ENCODE measurements at regions not wholly inside any gene's neighbourhood (a gene's known extent, or its start where the extent isn't known, plus 50 kb on each side); places are given as distances from the start of the nearest gene placed in this dataset.
"Not testable (repeated sequence)": the region's sequence is repeated elsewhere in the genome, so short reads cannot be mapped to it uniquely, and the experiment has no call there.

- TF ChIP-seq, protein P1, sequence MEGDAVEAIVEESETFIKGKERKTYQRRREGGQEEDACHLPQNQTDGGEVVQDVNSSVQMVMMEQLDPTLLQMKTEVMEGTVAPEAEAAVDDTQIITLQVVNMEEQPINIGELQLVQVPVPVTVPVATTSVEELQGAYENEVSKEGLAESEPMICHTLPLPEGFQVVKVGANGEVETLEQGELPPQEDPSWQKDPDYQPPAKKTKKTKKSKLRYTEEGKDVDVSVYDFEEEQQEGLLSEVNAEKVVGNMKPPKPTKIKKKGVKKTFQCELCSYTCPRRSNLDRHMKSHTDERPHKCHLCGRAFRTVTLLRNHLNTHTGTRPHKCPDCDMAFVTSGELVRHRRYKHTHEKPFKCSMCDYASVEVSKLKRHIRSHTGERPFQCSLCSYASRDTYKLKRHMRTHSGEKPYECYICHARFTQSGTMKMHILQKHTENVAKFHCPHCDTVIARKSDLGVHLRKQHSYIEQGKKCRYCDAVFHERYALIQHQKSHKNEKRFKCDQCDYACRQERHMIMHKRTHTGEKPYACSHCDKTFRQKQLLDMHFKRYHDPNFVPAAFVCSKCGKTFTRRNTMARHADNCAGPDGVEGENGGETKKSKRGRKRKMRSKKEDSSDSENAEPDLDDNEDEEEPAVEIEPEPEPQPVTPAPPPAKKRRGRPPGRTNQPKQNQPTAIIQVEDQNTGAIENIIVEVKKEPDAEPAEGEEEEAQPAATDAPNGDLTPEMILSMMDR (IDR thresholded peaks at IDR 0.05) = no peak
- TF ChIP-seq POLR2A (IDR thresholded peaks at IDR 0.05) = no peak
- Histone ChIP-seq H3K27me3 (peaks cover 0 to 45% (median 0%) of the 10 kb centered on the region in 4 donors), H3K4me1 (peaks cover 6 to 29% (median 8%) of the 10 kb centered on the region in 3 donors), H3K9me3 (no peaks in the 10 kb centered on the region), H3K4me3 (no peak overlapping the region), H3K36me3 (no peaks in the 10 kb centered on the region), H3K27ac (peak overlapping the region; percentile 52 to 65 (median 55))
- 30% methylated on average over 2 of the region's 13 CpGs; no CpG with 5 or more reads in 1 of the 2 donors for WGBS, 2 donors
- intact Hi-C loops (cut with DNase I) = no loop called here
- DNase-seq = no peak
Observed at GRCh38 chr12:131555866-131556265, 155.0 kb upstream of the SFSWAP start.

GRCh38 chr12:131557078-131557709 is 153.7 kb upstream of the SFSWAP start:
- peaks cover 0 to 45% (median 0%) of the 10 kb centered on the region in 4 donors for H3K27me3 ChIP-seq
- intact Hi-C loops (cut with DNase I) = no loop called here
- no peak overlapping the region for H3K4me3 ChIP-seq
- H3K27ac ChIP-seq = no peak overlapping the region
- TF ChIP-seq POLR2A (IDR thresholded peaks at IDR 0.05) = no peak
- DNase-seq = no peak
- peaks cover 6 to 29% (median 8%) of the 10 kb centered on the region in 3 donors for H3K4me1 ChIP-seq
- WGBS, 2 donors = 80 to 81% methylated on average over 11 to 18 of the region's 18 CpGs
- no peaks in the 10 kb centered on the region for H3K9me3 ChIP-seq
- no peaks in the 10 kb centered on the region for H3K36me3 ChIP-seq

GRCh38 chr12:131559517-131560516 is 151.1 kb upstream of the SFSWAP start:
- DNase-seq = no peak
- intact Hi-C loops (cut with DNase I) = no loop called here
- no peak overlapping the region for H3K27ac ChIP-seq
- no peak overlapping the region for H3K4me3 ChIP-seq
- peaks cover 6 to 23% (median 8%) of the 10 kb centered on the region in 3 donors for H3K4me1 ChIP-seq
- TF ChIP-seq, protein P1 (IDR thresholded peaks at IDR 0.05) = no peak
- no peak for TF ChIP-seq POLR2A (IDR thresholded peaks at IDR 0.05)
- H3K36me3 ChIP-seq = no peaks in the 10 kb centered on the region
- peaks cover 0 to 47% (median 0%) of the 10 kb centered on the region in 4 donors for H3K27me3 ChIP-seq
- no peaks in the 10 kb centered on the region for H3K9me3 ChIP-seq
- WGBS, 2 donors = 57 to 70% methylated on average over 5 to 6 of the region's 17 CpGs

DNA sequence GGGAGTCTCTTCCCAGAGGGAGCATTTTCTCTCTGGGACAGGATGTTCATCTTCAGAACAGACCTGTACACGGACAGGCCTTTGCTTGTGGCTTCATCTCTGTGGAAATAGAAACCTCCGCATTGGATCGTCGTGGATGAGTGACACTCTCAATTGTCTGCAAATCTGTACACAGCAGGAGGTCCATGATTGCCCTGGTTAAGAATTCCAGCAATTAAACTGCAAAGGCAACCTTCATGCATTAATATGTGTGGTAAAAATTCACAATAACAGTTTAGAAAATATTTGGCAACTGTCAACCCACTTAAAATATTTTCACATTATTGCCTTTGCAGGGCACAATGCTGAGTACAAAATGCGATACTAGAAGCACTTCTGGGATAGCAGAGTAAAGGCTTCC is 149.8 kb upstream of the SFSWAP start:
- H3K9me3 ChIP-seq = no peaks in the 10 kb centered on the region
- no peak for TF ChIP-seq POLR2A (IDR thresholded peaks at IDR 0.05)
- TF ChIP-seq, protein P1 (IDR thresholded peaks at IDR 0.05) = no peak
- intact Hi-C loops (cut with DNase I) = no loop called here
- peaks cover under 1 to 11% (median 3%) of the 10 kb centered on the region in 3 donors for H3K4me1 ChIP-seq
- peaks cover 0 to 45% (median 0%) of the 10 kb centered on the region in 4 donors for H3K27me3 ChIP-seq
- 67 to 75% methylated on average over 1 of the region's 5 CpGs for WGBS, 2 donors
- H3K36me3 ChIP-seq = no peaks in the 10 kb centered on the region
- no peak overlapping the region for H3K4me3 ChIP-seq
- H3K27ac ChIP-seq = no peak overlapping the region
- DNase-seq = no peak

DNA sequence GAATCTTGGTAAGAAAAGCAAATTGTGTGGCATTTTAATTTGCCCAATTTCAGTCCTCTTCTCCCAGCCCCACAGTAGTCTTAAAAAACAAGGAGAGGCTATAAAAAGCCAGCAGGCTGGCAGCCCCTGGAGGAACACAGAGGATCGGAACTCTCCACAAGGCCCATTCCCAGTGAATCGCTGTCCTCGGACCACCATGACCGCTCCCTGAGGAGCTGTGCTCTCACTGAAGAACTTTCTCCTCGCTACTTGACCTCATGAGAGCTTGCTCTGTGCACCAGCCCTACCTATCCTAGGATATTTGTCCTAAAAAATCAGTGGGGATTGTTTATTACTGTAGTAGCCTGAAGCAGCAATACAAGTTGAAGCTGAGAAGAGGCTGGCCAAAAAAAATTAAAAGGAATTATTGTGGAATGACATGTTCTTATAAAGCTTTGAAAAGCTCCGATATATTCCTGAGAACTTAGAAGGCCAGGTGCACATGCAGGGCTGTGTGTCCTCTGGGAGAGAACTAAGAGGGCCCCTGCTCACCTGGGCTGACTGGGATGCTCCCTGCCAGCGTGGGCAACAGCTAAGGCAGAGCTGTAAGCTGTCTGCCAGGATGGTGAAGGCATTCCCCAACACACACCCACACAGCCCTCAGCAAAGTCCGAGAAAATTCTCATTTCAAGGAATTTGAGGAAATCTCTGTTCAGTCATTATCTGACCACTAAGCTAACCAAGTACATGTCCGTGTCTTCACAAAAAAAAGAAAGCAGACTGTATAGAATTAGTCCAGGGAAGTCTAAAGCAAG is 148.8 kb upstream of the SFSWAP start:
- no peak for TF ChIP-seq POLR2A (IDR thresholded peaks at IDR 0.05)
- TF ChIP-seq, protein P1 (IDR thresholded peaks at IDR 0.05) = no peak
- peaks cover 0 to 45% (median 0%) of the 10 kb centered on the region in 4 donors for H3K27me3 ChIP-seq
- H3K4me3 ChIP-seq = no peak overlapping the region
- 69 to 73% methylated on average over 9 of the region's 9 CpGs for WGBS, 2 donors
- peaks cover 0 to 10% (median 4%) of the 10 kb centered on the region in 3 donors for H3K4me1 ChIP-seq
- no peak overlapping the region for H3K27ac ChIP-seq
- H3K36me3 ChIP-seq = no peaks in the 10 kb centered on the region
- no peaks in the 10 kb centered on the region for H3K9me3 ChIP-seq
- DNase-seq = no peak
- intact Hi-C loops (cut with DNase I) = no loop called here

GRCh38 chr12:131564138-131564727 is 146.7 kb upstream of the SFSWAP start:
- H3K9me3 ChIP-seq; H3K4me3 ChIP-seq; intact Hi-C loops (cut with DNase I); H3K27ac ChIP-seq; DNase-seq; H3K36me3 ChIP-seq: not testable (repeated sequence)
- Histone ChIP-seq H3K27me3 (peaks cover 0 to 51% (median 0%) of the 10 kb centered on the region in 4 donors), H3K4me1 (peaks cover 0 to 11% (median 4%) of the 10 kb centered on the region in 3 donors)
- 49 to 63% methylated on average over 3 to 4 of the region's 12 CpGs for WGBS, 2 donors

Data from esophagus squamous epithelium (tissue), 5 donors.